ENCODE measurements at regions not wholly inside any gene's neighbourhood (a gene's known extent, or its start where the extent isn't known, plus 50 kb on each side); places are given as distances from the start of the nearest gene placed in this dataset.

GRCh38 chr7:113301141-113301540 lies 182.8 kb upstream of the SMIM30 start:
- TF ChIP-seq, protein P1, sequence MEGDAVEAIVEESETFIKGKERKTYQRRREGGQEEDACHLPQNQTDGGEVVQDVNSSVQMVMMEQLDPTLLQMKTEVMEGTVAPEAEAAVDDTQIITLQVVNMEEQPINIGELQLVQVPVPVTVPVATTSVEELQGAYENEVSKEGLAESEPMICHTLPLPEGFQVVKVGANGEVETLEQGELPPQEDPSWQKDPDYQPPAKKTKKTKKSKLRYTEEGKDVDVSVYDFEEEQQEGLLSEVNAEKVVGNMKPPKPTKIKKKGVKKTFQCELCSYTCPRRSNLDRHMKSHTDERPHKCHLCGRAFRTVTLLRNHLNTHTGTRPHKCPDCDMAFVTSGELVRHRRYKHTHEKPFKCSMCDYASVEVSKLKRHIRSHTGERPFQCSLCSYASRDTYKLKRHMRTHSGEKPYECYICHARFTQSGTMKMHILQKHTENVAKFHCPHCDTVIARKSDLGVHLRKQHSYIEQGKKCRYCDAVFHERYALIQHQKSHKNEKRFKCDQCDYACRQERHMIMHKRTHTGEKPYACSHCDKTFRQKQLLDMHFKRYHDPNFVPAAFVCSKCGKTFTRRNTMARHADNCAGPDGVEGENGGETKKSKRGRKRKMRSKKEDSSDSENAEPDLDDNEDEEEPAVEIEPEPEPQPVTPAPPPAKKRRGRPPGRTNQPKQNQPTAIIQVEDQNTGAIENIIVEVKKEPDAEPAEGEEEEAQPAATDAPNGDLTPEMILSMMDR (IDR thresholded peaks at IDR 0.05), result no peak
- no peak for TF ChIP-seq ZNF263 (CRISPR knock-in tag; IDR thresholded peaks at IDR 0.05; ENCODE audit: low read depth)
- TF ChIP-seq ZNF138 (CRISPR knock-in tag; conservative IDR thresholded peaks at IDR 0.05), result no peak
- no peak for TF ChIP-seq ZBTB21 (CRISPR knock-in tag; IDR thresholded peaks at IDR 0.05; ENCODE audit: borderline replicate concordance)
- TF ChIP-seq FOXK1 (CRISPR knock-in tag; IDR thresholded peaks at IDR 0.05), result no peak
- TF ChIP-seq, protein P2, sequence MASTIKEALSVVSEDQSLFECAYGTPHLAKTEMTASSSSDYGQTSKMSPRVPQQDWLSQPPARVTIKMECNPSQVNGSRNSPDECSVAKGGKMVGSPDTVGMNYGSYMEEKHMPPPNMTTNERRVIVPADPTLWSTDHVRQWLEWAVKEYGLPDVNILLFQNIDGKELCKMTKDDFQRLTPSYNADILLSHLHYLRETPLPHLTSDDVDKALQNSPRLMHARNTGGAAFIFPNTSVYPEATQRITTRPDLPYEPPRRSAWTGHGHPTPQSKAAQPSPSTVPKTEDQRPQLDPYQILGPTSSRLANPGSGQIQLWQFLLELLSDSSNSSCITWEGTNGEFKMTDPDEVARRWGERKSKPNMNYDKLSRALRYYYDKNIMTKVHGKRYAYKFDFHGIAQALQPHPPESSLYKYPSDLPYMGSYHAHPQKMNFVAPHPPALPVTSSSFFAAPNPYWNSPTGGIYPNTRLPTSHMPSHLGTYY (CRISPR knock-in tag; IDR thresholded peaks at IDR 0.05), result no peak
- TF ChIP-seq, protein P3, sequence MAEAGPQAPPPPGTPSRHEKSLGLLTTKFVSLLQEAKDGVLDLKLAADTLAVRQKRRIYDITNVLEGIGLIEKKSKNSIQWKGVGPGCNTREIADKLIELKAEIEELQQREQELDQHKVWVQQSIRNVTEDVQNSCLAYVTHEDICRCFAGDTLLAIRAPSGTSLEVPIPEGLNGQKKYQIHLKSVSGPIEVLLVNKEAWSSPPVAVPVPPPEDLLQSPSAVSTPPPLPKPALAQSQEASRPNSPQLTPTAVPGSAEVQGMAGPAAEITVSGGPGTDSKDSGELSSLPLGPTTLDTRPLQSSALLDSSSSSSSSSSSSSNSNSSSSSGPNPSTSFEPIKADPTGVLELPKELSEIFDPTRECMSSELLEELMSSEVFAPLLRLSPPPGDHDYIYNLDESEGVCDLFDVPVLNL (CRISPR knock-in tag; IDR thresholded peaks at IDR 0.05; ENCODE audit: borderline replicate concordance, low read depth), result no peak
- no peak for TF ChIP-seq MYBL2 (CRISPR knock-in tag; IDR thresholded peaks at IDR 0.05)
- TF ChIP-seq JUN (CRISPR knock-in tag; IDR thresholded peaks at IDR 0.05), result no peak

Measured in WTC11 (cell line).